Daoy (cell line): ENCODE measurements at regions not wholly inside any gene's neighbourhood (a gene's known extent, or its start where the extent isn't known, plus 50 kb on each side); places are given as distances from the start of the nearest gene placed in this dataset.

Source experiments
- DNase-seq: peaks from one replicate; pipeline ENCODE4 v3.0.0-alpha.2; 2015; ENCODE audit warnings: low read depth

GRCh38 chr9:12516573-12516972, 176.6 kb upstream of the TYRP1 start:
- DNase-seq: no peak

GRCh38 chr9:12538842-12539579, 154.2 kb upstream of the TYRP1 start:
- peak; percentile 24 for DNase-seq

GRCh38 chr9:12539580-12539975, 153.6 kb upstream of the TYRP1 start:
- no peak for DNase-seq

GRCh38 chr9:12544700-12545099, 148.5 kb upstream of the TYRP1 start:
- no peak for DNase-seq

- DNase-seq: peak; percentile 20
Observed at GRCh38 chr9:12554636-12555035, 138.5 kb upstream of the TYRP1 start.

GRCh38 chr9:12566404-12567090, 126.6 kb upstream of the TYRP1 start:
- no peak for DNase-seq

- DNase-seq: no peak
Observed at GRCh38 chr9:12584656-12585522, 108.3 kb upstream of the TYRP1 start.

- DNase-seq: no peak
Observed at GRCh38 chr9:12595400-12595799, 97.8 kb upstream of the TYRP1 start.

- DNase-seq: peak; percentile 74
Observed at GRCh38 chr9:12604164-12604821, 88.9 kb upstream of the TYRP1 start.

GRCh38 chr9:12612211-12612770, 80.9 kb upstream of the TYRP1 start:
- DNase-seq: no peak

- DNase-seq: no peak
Observed at GRCh38 chr9:12613071-12613470, 80.1 kb upstream of the TYRP1 start.

GRCh38 chr9:12614488-12614887, 78.7 kb upstream of the TYRP1 start:
- DNase-seq: no peak

- DNase-seq: no peak
Observed at GRCh38 chr9:12618956-12619355, 74.2 kb upstream of the TYRP1 start.

- no peak for DNase-seq
Observed at GRCh38 chr9:12625844-12626243, 67.3 kb upstream of the TYRP1 start.

- no peak for DNase-seq
Observed at GRCh38 chr9:12627096-12627495, 66.1 kb upstream of the TYRP1 start.

- DNase-seq: no peak
Observed at GRCh38 chr9:12628546-12628945, 64.6 kb upstream of the TYRP1 start.

GRCh38 chr9:12629067-12629466, 64.1 kb upstream of the TYRP1 start:
- no peak for DNase-seq

GRCh38 chr9:12631866-12632265, 61.3 kb upstream of the TYRP1 start:
- DNase-seq: no peak

GRCh38 chr9:12633016-12633765, 60.0 kb upstream of the TYRP1 start:
- DNase-seq: no peak

- peak; percentile 30 for DNase-seq
Observed at GRCh38 chr9:12640016-12640587, 53.1 kb upstream of the TYRP1 start.
